ENCODE measurements at regions not wholly inside any gene's neighbourhood (a gene's known extent, or its start where the extent isn't known, plus 50 kb on each side); places are given as distances from the start of the nearest gene placed in this dataset.

DNA sequence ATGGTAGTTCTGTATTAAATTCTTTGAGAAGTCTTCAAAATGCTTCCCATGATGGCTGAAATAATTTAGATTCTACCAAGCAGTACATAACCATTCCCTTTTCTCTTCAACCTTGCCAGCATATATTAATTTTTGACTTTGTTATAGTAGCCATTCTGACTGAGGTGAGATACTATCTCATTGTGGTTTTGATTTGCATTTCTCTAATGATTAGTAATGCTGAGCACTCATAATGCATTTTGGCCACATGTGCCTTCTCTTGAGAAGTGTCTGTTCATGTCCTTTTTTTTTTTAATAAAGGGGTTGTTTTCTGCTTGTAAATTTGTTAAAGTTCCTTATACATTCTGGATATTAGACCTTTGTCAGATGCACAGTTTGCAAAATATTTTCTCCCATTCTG, 173.9 kb downstream of the CALCRL start:
- Histone ChIP-seq H3K27ac (no peak overlapping the region), H3K4me3 (no peak overlapping the region), H3K4me1 (no peaks in the 10 kb centered on the region), H3K9me3 (no peaks in the 10 kb centered on the region), H3K27me3 (ENCODE audit: insufficient read depth in 3 of 3, low read length in 2 of 3) (no peaks in the 10 kb centered on the region), H3K36me3 (ENCODE audit: insufficient read depth in 1 of 2, low read depth in 1 of 2) (no peaks in the 10 kb centered on the region)
- intact Hi-C loops (cut with DNase I), result no loop called here
- DNase-seq (no peak), ATAC-seq (no peak)
- TF ChIP-seq, protein P1, sequence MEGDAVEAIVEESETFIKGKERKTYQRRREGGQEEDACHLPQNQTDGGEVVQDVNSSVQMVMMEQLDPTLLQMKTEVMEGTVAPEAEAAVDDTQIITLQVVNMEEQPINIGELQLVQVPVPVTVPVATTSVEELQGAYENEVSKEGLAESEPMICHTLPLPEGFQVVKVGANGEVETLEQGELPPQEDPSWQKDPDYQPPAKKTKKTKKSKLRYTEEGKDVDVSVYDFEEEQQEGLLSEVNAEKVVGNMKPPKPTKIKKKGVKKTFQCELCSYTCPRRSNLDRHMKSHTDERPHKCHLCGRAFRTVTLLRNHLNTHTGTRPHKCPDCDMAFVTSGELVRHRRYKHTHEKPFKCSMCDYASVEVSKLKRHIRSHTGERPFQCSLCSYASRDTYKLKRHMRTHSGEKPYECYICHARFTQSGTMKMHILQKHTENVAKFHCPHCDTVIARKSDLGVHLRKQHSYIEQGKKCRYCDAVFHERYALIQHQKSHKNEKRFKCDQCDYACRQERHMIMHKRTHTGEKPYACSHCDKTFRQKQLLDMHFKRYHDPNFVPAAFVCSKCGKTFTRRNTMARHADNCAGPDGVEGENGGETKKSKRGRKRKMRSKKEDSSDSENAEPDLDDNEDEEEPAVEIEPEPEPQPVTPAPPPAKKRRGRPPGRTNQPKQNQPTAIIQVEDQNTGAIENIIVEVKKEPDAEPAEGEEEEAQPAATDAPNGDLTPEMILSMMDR (IDR thresholded peaks at IDR 0.05), result no peak

DNA sequence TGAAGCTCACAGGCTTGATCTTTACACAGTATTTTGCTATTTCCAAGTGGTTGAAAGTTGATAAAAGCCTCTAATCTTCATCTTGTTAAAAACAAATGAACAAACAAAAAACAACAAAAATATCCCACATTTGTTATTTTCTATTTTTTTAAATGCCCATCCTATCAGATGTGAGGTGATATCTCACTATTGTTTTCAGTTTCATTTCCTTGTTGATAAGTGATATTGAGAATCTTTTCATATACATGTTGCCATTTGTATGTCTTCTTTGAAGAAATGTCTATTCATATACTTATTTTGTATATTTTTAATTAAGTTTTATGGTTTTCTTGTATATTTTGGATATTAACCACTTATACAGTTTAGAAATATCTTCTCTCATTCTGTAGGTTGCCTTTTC, 175.8 kb downstream of the CALCRL start:
- H3K36me3 ChIP-seq (ENCODE audit: insufficient read depth in 1 of 2, low read depth in 1 of 2), result no peaks in the 10 kb centered on the region
- no peaks in the 10 kb centered on the region for H3K27me3 ChIP-seq (ENCODE audit: insufficient read depth in 3 of 3, low read length in 2 of 3)
- DNase-seq (no peak), ATAC-seq (no peak)
- TF ChIP-seq, protein P1 (IDR thresholded peaks at IDR 0.05), result no peak
- H3K9me3 ChIP-seq, result no peaks in the 10 kb centered on the region
- H3K27ac ChIP-seq, result no peak overlapping the region
- no peaks in the 10 kb centered on the region for H3K4me1 ChIP-seq
- intact Hi-C loops (cut with DNase I), result no loop called here
- no peak overlapping the region for H3K4me3 ChIP-seq

DNA sequence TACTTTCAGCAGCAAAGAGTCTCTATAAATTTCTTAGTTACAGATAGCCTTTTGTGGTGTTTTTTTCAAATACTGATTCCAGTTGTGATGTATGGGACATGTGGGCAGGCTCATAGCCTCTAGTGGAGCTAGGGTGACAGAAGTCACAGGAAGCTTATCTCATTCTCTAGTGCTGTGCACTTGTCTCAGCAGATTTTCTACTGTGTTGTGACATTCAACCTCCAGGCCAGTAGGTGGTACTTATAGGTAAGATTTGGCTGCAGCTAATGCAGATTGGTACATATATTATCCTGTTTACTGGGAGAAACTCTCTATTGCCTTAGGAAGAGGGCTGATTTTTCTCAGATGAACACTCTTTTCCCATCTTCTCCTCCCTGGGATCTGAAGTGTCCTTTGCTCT, 176.2 kb downstream of the CALCRL start:
- Histone ChIP-seq H3K4me1 (no peaks in the 10 kb centered on the region), H3K27me3 (ENCODE audit: insufficient read depth in 3 of 3, low read length in 2 of 3) (no peaks in the 10 kb centered on the region), H3K9me3 (no peaks in the 10 kb centered on the region), H3K36me3 (ENCODE audit: insufficient read depth in 1 of 2, low read depth in 1 of 2) (no peaks in the 10 kb centered on the region), H3K27ac (no peak overlapping the region), H3K4me3 (no peak overlapping the region)
- TF ChIP-seq, protein P1 (IDR thresholded peaks at IDR 0.05), result no peak
- no peak for DNase-seq
- ATAC-seq, result no peak
- intact Hi-C loops (cut with DNase I), result no loop called here

DNA sequence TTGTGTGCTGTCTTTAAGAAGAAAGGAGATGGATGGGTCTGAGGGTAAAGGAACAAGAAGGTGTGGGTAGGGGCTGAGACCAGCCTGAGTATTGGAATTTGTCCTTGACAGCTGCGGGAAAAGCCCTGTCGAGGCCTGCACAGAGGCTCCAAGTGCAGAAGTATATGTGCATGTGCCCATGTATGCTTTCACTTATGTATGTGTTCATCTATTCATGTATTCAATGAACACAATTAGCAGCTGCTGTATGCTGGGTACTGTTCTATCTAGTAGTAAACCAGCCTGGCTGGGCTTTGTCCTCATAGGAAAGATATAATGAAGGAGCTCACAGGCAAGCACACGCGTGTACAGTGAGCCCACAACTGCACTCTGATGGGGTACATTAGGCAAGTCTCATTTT, 181.4 kb downstream of the CALCRL start:
- no peak overlapping the region for H3K4me3 ChIP-seq
- intact Hi-C loops (cut with DNase I), result no loop called here
- no peaks in the 10 kb centered on the region for H3K27me3 ChIP-seq (ENCODE audit: insufficient read depth in 3 of 3, low read length in 2 of 3)
- H3K4me1 ChIP-seq, result no peaks in the 10 kb centered on the region
- no peaks in the 10 kb centered on the region for H3K36me3 ChIP-seq (ENCODE audit: insufficient read depth in 1 of 2, low read depth in 1 of 2)
- DNase-seq (no peak), ATAC-seq (no peak)
- no peaks in the 10 kb centered on the region for H3K9me3 ChIP-seq
- 71 to 74% (median 72%) methylated on average over 4 of the region's 4 CpGs for WGBS, 3 donors
- TF ChIP-seq, protein P1 (IDR thresholded peaks at IDR 0.05), result no peak
- H3K27ac ChIP-seq, result no peak overlapping the region

DNA sequence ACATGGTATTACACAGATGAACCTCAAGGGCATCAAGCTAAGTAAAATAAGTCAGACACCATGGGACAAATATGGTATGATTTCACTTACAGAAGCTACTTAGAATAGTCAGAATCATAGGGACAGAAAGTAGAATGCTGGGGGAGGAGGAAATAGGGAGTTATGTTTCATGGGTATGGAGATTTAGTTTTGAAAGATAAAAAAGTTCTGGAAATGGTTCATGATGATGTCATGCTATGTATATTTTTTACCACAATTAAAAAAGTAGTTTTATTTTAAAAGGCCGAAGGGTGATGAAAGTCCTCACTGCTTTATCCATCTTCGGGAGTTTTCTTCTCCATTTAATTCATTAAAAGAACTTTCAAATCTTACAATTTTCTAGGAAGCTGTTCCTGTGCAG, 181.9 kb downstream of the CALCRL start:
- no peaks in the 10 kb centered on the region for H3K36me3 ChIP-seq (ENCODE audit: insufficient read depth in 1 of 2, low read depth in 1 of 2)
- no peak for ATAC-seq
- no peaks in the 10 kb centered on the region for H3K27me3 ChIP-seq (ENCODE audit: insufficient read depth in 3 of 3, low read length in 2 of 3)
- H3K9me3 ChIP-seq, result no peaks in the 10 kb centered on the region
- TF ChIP-seq, protein P1 (IDR thresholded peaks at IDR 0.05), result no peak
- WGBS, 3 donors, result 92 to 93% (median 92%) methylated on average over 2 of the region's 2 CpGs
- no peak overlapping the region for H3K27ac ChIP-seq
- no peaks in the 10 kb centered on the region for H3K4me1 ChIP-seq
- no peak for DNase-seq
- intact Hi-C loops (cut with DNase I), result no loop called here
- H3K4me3 ChIP-seq, result no peak overlapping the region

Measured in psoas muscle (tissue), 7 donors.